ENCODE measurements at regions not wholly inside any gene's neighbourhood (a gene's known extent, or its start where the extent isn't known, plus 50 kb on each side); places are given as distances from the start of the nearest gene placed in this dataset.

GRCh38 chr10:88028072-88028471, 164.6 kb downstream of the PTEN start:
- Histone ChIP-seq H3K9me3 (ENCODE audit: low read depth, low read length, poor library complexity, severe bottlenecking) (no peaks in the 10 kb centered on the region), H3K27me3 (replicated peaks; ENCODE audit: insufficient read depth, low read depth, low read length, poor library complexity) (no peaks in the 10 kb centered on the region), H3K27ac (ENCODE audit: low read depth, low read length, poor library complexity, severe bottlenecking) (no peak overlapping the region), H3K4me3 (ENCODE audit: low read depth, low read length, poor library complexity, severe bottlenecking) (no peak overlapping the region), H3K4me1 (ENCODE audit: insufficient read depth, low read length, poor library complexity, severe bottlenecking) (no peaks in the 10 kb centered on the region), H3K36me3 (ENCODE audit: insufficient read depth, low read length, poor library complexity, severe bottlenecking) (no peaks in the 10 kb centered on the region)
- intact Hi-C loops (cut with micrococcal nuclease; ENCODE audit: unreplicated experiment) = no loop called here
- BruUV-seq (replicated peaks) = no TSS peak
- TF ChIP-seq EZH2 (IDR thresholded peaks at IDR 0.05; ENCODE audit: borderline replicate concordance, low read depth, low read length, poor library complexity, severe bottlenecking) = no peak
- TF ChIP-seq CTCF (conservative IDR thresholded peaks at IDR 0.05; ENCODE audit: low read depth, low read length) = no peak
- CTCF ChIA-PET = no interaction called here
- DNase-seq (ENCODE audit: low spot score) = no peak
- POLR2A ChIA-PET (ENCODE audit: low non-redundant PET) = no interaction called here

GRCh38 chr10:88028654-88029053, 165.2 kb downstream of the PTEN start:
- peak; percentile 17 for DNase-seq (ENCODE audit: low spot score)
- Histone ChIP-seq H3K4me1 (ENCODE audit: insufficient read depth, low read length, poor library complexity, severe bottlenecking) (no peaks in the 10 kb centered on the region), H3K36me3 (ENCODE audit: insufficient read depth, low read length, poor library complexity, severe bottlenecking) (no peaks in the 10 kb centered on the region)

GRCh38 chr10:88032566-88032965, 169.1 kb downstream of the PTEN start:
- POLR2A ChIA-PET (ENCODE audit: low non-redundant PET) = no interaction called here
- H3K4me1 ChIP-seq (ENCODE audit: insufficient read depth, low read length, poor library complexity, severe bottlenecking) = no peaks in the 10 kb centered on the region
- TF ChIP-seq CTCF (conservative IDR thresholded peaks at IDR 0.05; ENCODE audit: low read depth, low read length) (no peak), EZH2 (IDR thresholded peaks at IDR 0.05; ENCODE audit: borderline replicate concordance, low read depth, low read length, poor library complexity, severe bottlenecking) (no peak)
- no TSS peak for BruUV-seq (replicated peaks)
- H3K4me3 ChIP-seq (ENCODE audit: low read depth, low read length, poor library complexity, severe bottlenecking) = no peak overlapping the region
- no peaks in the 10 kb centered on the region for H3K36me3 ChIP-seq (ENCODE audit: insufficient read depth, low read length, poor library complexity, severe bottlenecking)
- no peaks in the 10 kb centered on the region for H3K9me3 ChIP-seq (ENCODE audit: low read depth, low read length, poor library complexity, severe bottlenecking)
- CTCF ChIA-PET = no interaction called here
- intact Hi-C loops (cut with micrococcal nuclease; ENCODE audit: unreplicated experiment) = no loop called here
- DNase-seq (ENCODE audit: low spot score) = no peak
- H3K27me3 ChIP-seq (replicated peaks; ENCODE audit: insufficient read depth, low read depth, low read length, poor library complexity) = no peaks in the 10 kb centered on the region
- no peak overlapping the region for H3K27ac ChIP-seq (ENCODE audit: low read depth, low read length, poor library complexity, severe bottlenecking)

More at GRCh38 chr10:88028654-88029053, 165.2 kb downstream of the PTEN start:
- Histone ChIP-seq H3K9me3 (ENCODE audit: low read depth, low read length, poor library complexity, severe bottlenecking) (no peaks in the 10 kb centered on the region), H3K27ac (ENCODE audit: low read depth, low read length, poor library complexity, severe bottlenecking) (no peak overlapping the region), H3K27me3 (replicated peaks; ENCODE audit: insufficient read depth, low read depth, low read length, poor library complexity) (no peaks in the 10 kb centered on the region), H3K4me3 (ENCODE audit: low read depth, low read length, poor library complexity, severe bottlenecking) (no peak overlapping the region)
- POLR2A ChIA-PET (ENCODE audit: low non-redundant PET) = no interaction called here
- no peak for TF ChIP-seq CTCF (conservative IDR thresholded peaks at IDR 0.05; ENCODE audit: low read depth, low read length)
- no peak for TF ChIP-seq EZH2 (IDR thresholded peaks at IDR 0.05; ENCODE audit: borderline replicate concordance, low read depth, low read length, poor library complexity, severe bottlenecking)
- intact Hi-C loops (cut with micrococcal nuclease; ENCODE audit: unreplicated experiment) = no loop called here
- BruUV-seq (replicated peaks) = no TSS peak
- CTCF ChIA-PET = no interaction called here

Data from A673 (cell line).